Activated naive CD8-positive, alpha-beta T cell treated with anti-CD3 and anti-CD28 coated beads for 36 hours (primary cell): ENCODE measurements at regions not wholly inside any gene's neighbourhood (a gene's known extent, or its start where the extent isn't known, plus 50 kb on each side); places are given as distances from the start of the nearest gene placed in this dataset.

Experiments
- DNase-seq: peaks from one replicate; pipeline ENCODE4 v3.0.0; 2021
- H3K27ac Mint-ChIP-seq: one replicate; pipeline ENCODE4 v1.8.0; 2022; ENCODE audit warnings: mild to moderate bottlenecking, moderate library complexity, mixed read lengths
- H3K27me3 Mint-ChIP-seq: one replicate; pipeline ENCODE4 v1.8.0; 2022; ENCODE audit warnings: mild to moderate bottlenecking, mixed read lengths
- H3K36me3 Mint-ChIP-seq: one replicate; pipeline ENCODE4 v1.8.0; 2021; ENCODE audit warnings: mild to moderate bottlenecking, mixed read lengths
- H3K4me1 Mint-ChIP-seq: one replicate; pipeline ENCODE4 v1.8.0; 2021; ENCODE audit warnings: mixed read lengths
- H3K4me3 Mint-ChIP-seq: one replicate; pipeline ENCODE4 v1.8.0; 2022; ENCODE audit warnings: mild to moderate bottlenecking, moderate library complexity, mixed read lengths
- H3K9me3 Mint-ChIP-seq: one replicate; pipeline ENCODE4 v1.8.0; 2022; ENCODE audit warnings: mixed read lengths

DNA sequence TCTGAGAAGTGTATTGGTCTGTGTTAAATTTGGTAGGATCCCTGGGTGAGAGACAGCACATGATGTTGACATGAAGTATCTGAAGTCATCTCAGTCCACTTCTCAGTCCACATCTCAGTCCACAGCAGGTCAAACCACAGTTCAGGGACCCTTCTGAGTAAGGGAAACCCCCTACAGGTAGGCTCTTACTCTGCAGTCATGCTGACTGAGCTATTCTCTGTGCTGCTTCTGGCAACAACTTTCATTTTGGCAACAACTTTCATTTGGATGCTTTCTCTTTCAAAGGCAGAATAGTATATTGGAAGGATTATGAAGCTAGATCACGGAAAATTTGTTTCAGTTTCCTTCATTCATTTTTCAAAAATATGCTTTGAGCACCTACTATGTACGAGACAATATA, 178.2 kb upstream of the GOLIM4 start:
- H3K4me1 Mint-ChIP-seq, result no peaks in the 10 kb centered on the region
- H3K36me3 Mint-ChIP-seq, result no peaks in the 10 kb centered on the region
- no peaks in the 10 kb centered on the region for H3K27me3 Mint-ChIP-seq
- no peak overlapping the region for H3K4me3 Mint-ChIP-seq
- no peak for DNase-seq
- H3K27ac Mint-ChIP-seq, result no peak overlapping the region
- peaks cover 1% of the 10 kb centered on the region for H3K9me3 Mint-ChIP-seq

DNA sequence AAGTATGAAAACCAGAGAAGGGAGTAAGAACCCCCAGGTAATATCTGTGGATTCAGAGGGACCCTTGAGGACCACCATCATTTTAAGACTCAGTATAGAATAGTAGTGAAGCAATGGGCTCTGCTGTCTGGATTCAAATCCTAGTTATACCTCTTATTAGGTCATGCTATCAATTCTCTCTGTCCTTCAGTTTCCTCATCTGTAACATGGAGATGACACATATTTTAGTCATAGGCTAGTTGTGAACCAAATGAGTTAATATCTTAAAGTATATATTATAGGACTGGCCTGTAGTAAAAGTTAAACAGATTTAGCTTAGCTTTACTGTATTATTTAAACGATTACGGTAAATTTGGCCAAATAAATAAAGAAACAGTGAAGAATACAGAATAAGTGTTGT, 177.3 kb upstream of the GOLIM4 start:
- Mint-ChIP-seq H3K36me3 (no peaks in the 10 kb centered on the region), H3K27ac (no peak overlapping the region), H3K9me3 (peaks cover 1% of the 10 kb centered on the region), H3K27me3 (no peaks in the 10 kb centered on the region), H3K4me1 (no peaks in the 10 kb centered on the region), H3K4me3 (no peak overlapping the region)
- no peak for DNase-seq

DNA sequence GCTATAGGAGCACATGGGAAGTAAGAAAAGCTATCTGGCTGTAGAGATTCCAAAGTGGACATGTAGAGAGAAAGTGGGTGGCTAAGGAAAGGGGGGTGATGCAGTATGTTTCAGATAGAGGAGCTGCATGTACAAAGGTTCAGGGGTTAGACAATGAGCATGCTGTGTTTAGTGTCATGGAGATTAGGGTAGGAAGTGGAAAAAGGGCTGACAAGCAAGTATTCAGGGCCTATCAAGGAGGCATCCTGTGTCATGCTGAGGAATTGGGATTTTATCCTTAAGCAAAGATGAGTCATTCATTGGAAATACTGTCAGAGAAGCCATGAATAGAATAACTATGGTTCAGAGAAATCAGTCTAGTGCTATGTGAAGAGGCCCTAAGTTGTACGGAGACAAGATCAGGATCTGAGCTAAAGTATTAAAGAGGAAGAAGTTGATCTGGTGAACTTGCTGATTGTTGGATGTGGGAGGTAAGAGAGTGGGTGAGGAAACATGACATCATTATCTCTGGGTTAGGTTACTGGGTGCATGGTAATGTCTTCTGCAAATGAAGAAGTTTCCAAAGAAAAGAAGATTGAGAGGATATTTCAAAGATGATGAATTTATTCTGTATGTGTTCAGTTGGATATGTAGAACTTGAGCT, 176.7 kb upstream of the GOLIM4 start:
- H3K27me3 Mint-ChIP-seq, result no peaks in the 10 kb centered on the region
- peaks cover 1% of the 10 kb centered on the region for H3K9me3 Mint-ChIP-seq
- no peak overlapping the region for H3K4me3 Mint-ChIP-seq
- no peaks in the 10 kb centered on the region for H3K36me3 Mint-ChIP-seq
- DNase-seq, result no peak
- H3K27ac Mint-ChIP-seq, result no peak overlapping the region
- H3K4me1 Mint-ChIP-seq, result no peaks in the 10 kb centered on the region

DNA sequence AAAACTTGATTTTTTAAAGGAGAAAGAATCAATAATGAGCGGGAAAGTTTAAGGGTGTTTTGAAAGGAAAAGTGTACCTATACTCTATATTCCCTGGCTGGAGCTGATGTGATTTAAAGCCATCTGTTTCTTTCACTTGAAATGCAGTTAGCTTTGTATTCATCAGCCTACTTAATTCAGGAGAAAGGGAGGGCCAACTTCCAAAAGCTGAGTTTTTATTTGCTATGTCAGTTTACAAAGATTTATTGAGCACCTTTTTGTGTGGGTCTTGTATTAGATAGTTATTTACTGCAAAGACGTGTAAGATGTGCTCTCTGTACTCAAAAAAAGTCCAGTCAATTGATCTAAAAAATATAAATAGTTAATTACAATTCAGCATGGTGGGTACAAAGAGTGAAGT, 176.2 kb upstream of the GOLIM4 start:
- Mint-ChIP-seq H3K36me3 (no peaks in the 10 kb centered on the region), H3K9me3 (peaks cover 1% of the 10 kb centered on the region), H3K27ac (no peak overlapping the region), H3K4me1 (no peaks in the 10 kb centered on the region), H3K27me3 (no peaks in the 10 kb centered on the region), H3K4me3 (no peak overlapping the region)
- no peak for DNase-seq

DNA sequence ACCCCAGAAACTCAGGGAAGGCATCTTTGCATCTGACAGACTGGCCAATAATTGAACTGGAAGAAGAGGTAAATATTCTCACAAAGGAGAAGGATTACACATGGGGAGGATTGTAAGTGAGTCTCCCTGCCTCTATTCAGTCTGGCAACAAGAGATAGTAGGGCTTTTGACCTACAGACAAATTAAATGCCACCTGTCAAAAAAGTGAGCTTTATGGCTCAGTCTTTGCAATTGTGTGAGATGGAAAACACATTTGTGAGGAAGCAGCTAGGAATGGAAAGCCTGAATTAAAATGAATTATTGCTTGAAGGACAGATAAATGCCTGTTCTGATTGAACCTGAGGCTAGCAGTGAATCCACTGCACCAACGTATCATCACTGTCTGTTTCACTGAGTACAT, 173.3 kb upstream of the GOLIM4 start:
- no peaks in the 10 kb centered on the region for H3K36me3 Mint-ChIP-seq
- peaks cover 1% of the 10 kb centered on the region for H3K9me3 Mint-ChIP-seq
- no peaks in the 10 kb centered on the region for H3K27me3 Mint-ChIP-seq
- no peak overlapping the region for H3K4me3 Mint-ChIP-seq
- no peak for DNase-seq
- no peak overlapping the region for H3K27ac Mint-ChIP-seq
- no peaks in the 10 kb centered on the region for H3K4me1 Mint-ChIP-seq

DNA sequence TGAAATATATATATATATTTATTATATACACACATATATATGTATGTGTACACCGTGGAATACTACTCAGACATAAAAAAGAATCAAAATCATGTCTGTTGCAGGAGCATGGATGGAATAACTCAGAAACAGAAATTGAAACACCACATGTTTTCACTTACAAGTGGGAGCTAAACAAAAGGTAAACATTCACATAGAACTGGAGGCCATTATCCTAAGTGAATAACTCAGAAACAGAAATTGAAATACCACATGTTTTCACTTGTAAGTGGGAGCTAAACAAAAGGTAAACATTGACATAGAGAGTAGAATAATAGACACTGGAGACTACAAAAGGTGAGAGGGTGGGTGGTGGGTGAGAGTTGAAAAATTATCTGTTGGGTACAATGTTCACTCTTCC, 171.5 kb upstream of the GOLIM4 start:
- Mint-ChIP-seq H3K36me3 (no peaks in the 10 kb centered on the region), H3K27me3 (no peaks in the 10 kb centered on the region), H3K4me3 (no peak overlapping the region), H3K9me3 (no peaks in the 10 kb centered on the region), H3K27ac (no peak overlapping the region), H3K4me1 (no peaks in the 10 kb centered on the region)
- DNase-seq, result no peak

DNA sequence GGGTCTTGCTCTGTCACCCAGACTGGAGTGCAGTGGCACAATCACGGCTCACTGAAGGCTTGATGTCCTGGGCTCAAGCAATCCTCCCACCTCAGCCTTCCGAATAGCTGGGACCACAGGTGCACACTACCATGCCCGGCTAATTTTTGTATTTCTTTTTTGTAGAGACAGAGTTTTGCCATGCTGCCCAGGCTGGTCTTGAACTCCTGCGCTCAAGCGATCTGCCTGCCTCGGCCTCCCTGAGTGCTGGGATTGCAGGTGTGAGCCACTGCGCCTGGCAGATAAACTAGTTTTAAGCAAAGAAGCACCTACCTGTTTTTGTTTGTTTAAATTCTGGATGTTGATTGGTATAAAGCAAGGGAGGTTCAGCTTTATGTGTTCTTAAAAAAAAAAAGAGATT, 170.6 kb upstream of the GOLIM4 start:
- Mint-ChIP-seq H3K27ac (no peak overlapping the region), H3K27me3 (no peaks in the 10 kb centered on the region), H3K36me3 (no peaks in the 10 kb centered on the region), H3K4me3 (no peak overlapping the region), H3K9me3 (no peaks in the 10 kb centered on the region), H3K4me1 (no peaks in the 10 kb centered on the region)
- DNase-seq, result no peak

DNA sequence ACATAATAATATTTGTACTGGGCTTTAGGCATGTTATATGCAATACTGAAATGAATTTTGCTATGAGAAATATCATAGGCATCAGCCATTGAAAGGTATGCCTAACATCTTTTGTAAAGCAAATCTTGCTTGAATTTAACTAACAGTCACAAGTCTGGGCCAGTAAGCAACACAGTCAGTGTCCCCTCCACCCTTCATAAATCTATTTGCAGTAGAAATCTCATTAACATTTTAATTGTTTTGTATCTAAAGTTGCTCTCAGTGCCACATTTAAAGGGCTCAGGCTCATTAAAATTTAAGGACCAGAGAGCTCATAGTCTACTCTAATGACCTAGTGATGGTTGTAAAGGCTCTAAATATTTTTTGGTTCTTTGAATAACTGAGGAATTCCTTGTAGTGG, 167.2 kb upstream of the GOLIM4 start:
- Mint-ChIP-seq H3K9me3 (no peaks in the 10 kb centered on the region), H3K27ac (no peak overlapping the region), H3K4me3 (no peak overlapping the region), H3K27me3 (no peaks in the 10 kb centered on the region), H3K36me3 (no peaks in the 10 kb centered on the region), H3K4me1 (no peaks in the 10 kb centered on the region)
- DNase-seq, result no peak

DNA sequence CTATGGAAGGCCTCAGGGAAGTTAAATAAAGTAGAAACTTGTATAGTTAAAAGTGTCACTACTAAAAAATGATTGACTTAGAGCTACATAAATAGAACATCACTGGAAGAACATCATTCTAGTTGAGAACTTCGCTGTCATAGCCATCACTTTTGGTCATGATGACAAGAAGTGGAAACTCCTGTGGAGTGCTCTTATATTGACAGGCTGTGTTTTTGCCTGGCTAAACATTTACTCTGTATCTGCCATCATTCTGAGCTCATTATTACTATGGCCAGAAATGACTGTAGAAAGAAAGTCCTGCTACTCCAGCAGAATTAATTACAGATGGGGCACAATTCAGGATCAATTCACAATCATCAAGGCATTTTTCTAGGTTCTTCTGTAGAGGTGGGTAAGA, 165.1 kb upstream of the GOLIM4 start:
- Mint-ChIP-seq H3K27ac (no peak overlapping the region), H3K4me1 (no peaks in the 10 kb centered on the region), H3K36me3 (no peaks in the 10 kb centered on the region), H3K4me3 (no peak overlapping the region), H3K9me3 (no peaks in the 10 kb centered on the region), H3K27me3 (no peaks in the 10 kb centered on the region)
- no peak for DNase-seq

DNA sequence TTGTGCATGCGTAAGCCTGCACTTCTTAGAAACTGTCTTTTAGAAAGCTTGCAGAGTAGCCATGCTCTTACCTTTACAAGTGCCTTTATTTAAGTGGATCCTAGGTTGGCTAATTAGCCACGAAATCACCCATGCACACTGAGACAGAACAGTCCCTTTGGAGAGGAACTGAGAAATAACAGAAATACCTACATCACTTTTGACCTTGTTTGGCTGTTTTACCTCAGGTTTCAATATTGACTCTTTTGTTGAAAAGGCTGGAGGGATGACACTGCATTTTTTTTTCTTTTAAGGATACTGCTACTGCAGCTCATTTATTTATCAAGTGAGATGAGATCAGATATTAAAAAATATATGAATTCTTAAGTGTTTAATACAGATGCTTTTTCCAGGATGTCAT, 155.6 kb upstream of the GOLIM4 start:
- no peak for DNase-seq
- no peaks in the 10 kb centered on the region for H3K9me3 Mint-ChIP-seq
- peaks cover 53% of the 10 kb centered on the region for H3K27me3 Mint-ChIP-seq
- peaks cover 10% of the 10 kb centered on the region for H3K4me1 Mint-ChIP-seq
- no peaks in the 10 kb centered on the region for H3K36me3 Mint-ChIP-seq
- H3K27ac Mint-ChIP-seq, result no peak overlapping the region
- no peak overlapping the region for H3K4me3 Mint-ChIP-seq

- H3K27ac Mint-ChIP-seq, result no peak overlapping the region
- no peaks in the 10 kb centered on the region for H3K9me3 Mint-ChIP-seq
- peaks cover 10% of the 10 kb centered on the region for H3K4me1 Mint-ChIP-seq
- peak overlapping the region; percentile 40 for H3K4me3 Mint-ChIP-seq
- DNase-seq, result no peak
- no peaks in the 10 kb centered on the region for H3K36me3 Mint-ChIP-seq
- peaks cover 58% of the 10 kb centered on the region for H3K27me3 Mint-ChIP-seq
Measured at GRCh38 chr3:168250415-168250861, 154.7 kb upstream of the GOLIM4 start.

GRCh38 chr3:168249550-168250414, 154.1 kb upstream of the GOLIM4 start:
- H3K4me1 Mint-ChIP-seq, result peaks cover 10% of the 10 kb centered on the region
- no peaks in the 10 kb centered on the region for H3K9me3 Mint-ChIP-seq
- H3K4me3 Mint-ChIP-seq, result peak overlapping the region; percentile 40
- DNase-seq, result peak; percentile 39
- peaks cover 59% of the 10 kb centered on the region for H3K27me3 Mint-ChIP-seq
- H3K27ac Mint-ChIP-seq, result no peak overlapping the region
- no peaks in the 10 kb centered on the region for H3K36me3 Mint-ChIP-seq

- H3K27ac Mint-ChIP-seq, result no peak overlapping the region
- peaks cover 59% of the 10 kb centered on the region for H3K27me3 Mint-ChIP-seq
- peak overlapping the region; percentile 61 for H3K4me3 Mint-ChIP-seq
- no peaks in the 10 kb centered on the region for H3K9me3 Mint-ChIP-seq
- no peak for DNase-seq
- peaks cover 10% of the 10 kb centered on the region for H3K4me1 Mint-ChIP-seq
- H3K36me3 Mint-ChIP-seq, result no peaks in the 10 kb centered on the region
Measured at GRCh38 chr3:168249205-168249549, 153.5 kb upstream of the GOLIM4 start.

GRCh38 chr3:168248383-168249204, 152.9 kb upstream of the GOLIM4 start:
- Mint-ChIP-seq H3K4me3 (peak overlapping the region; percentile 61), H3K27ac (no peak overlapping the region), H3K36me3 (no peaks in the 10 kb centered on the region), H3K9me3 (no peaks in the 10 kb centered on the region), H3K4me1 (peaks cover 10% of the 10 kb centered on the region), H3K27me3 (peaks cover 60% of the 10 kb centered on the region)
- DNase-seq, result no peak

GRCh38 chr3:168241156-168241555, 145.4 kb upstream of the GOLIM4 start:
- Mint-ChIP-seq H3K36me3 (no peaks in the 10 kb centered on the region), H3K4me1 (no peaks in the 10 kb centered on the region), H3K27me3 (peaks cover 11% of the 10 kb centered on the region), H3K27ac (no peak overlapping the region), H3K9me3 (peaks cover 2% of the 10 kb centered on the region), H3K4me3 (no peak overlapping the region)
- no peak for DNase-seq
